GM19372 (cell line): ENCODE measurements at regions not wholly inside any gene's neighbourhood (a gene's known extent, or its start where the extent isn't known, plus 50 kb on each side); places are given as distances from the start of the nearest gene placed in this dataset.

Source experiments
- ATAC-seq: cut with Tn5 transposase; IDR thresholded peaks from one replicate; pipeline ENCODE4 v1.9.1; 2021; ENCODE audit warnings: mild to moderate bottlenecking, low read depth, moderate library complexity; ENCODE audit not compliant: unreplicated experiment

GRCh38 chr18:27769152-27769551, 407.8 kb downstream of the CDH2 start:
- ATAC-seq, result no peak

GRCh38 chr18:27763936-27764335, 413.0 kb downstream of the CDH2 start:
- no peak for ATAC-seq

- no peak for ATAC-seq
These were observed 413.6 kb downstream of the CDH2 start for GRCh38 chr18:27763341-27763740.

- ATAC-seq, result no peak
These were observed 414.9 kb downstream of the CDH2 start for GRCh38 chr18:27762054-27762453.

- no peak for ATAC-seq
These were observed 424.0 kb downstream of the CDH2 start for GRCh38 chr18:27752944-27753343.

- no peak for ATAC-seq
These were observed 426.0 kb downstream of the CDH2 start for GRCh38 chr18:27750923-27751322.

- no peak for ATAC-seq
These were observed 426.9 kb downstream of the CDH2 start for GRCh38 chr18:27750014-27750413.

- no peak for ATAC-seq
These were observed 427.7 kb downstream of the CDH2 start for GRCh38 chr18:27749194-27749593.

- no peak for ATAC-seq
These were observed 430.7 kb downstream of the CDH2 start for GRCh38 chr18:27746241-27746640.

GRCh38 chr18:27735117-27735516, 441.8 kb downstream of the CDH2 start:
- no peak for ATAC-seq

GRCh38 chr18:27731211-27731610, 445.7 kb downstream of the CDH2 start:
- ATAC-seq, result no peak

- no peak for ATAC-seq
These were observed 448.3 kb downstream of the CDH2 start for GRCh38 chr18:27728659-27729058.

- no peak for ATAC-seq
These were observed 452.6 kb downstream of the CDH2 start for GRCh38 chr18:27724362-27724761.

- no peak for ATAC-seq
These were observed 453.8 kb downstream of the CDH2 start for GRCh38 chr18:27723168-27723567.

GRCh38 chr18:27719680-27720079, 457.2 kb downstream of the CDH2 start:
- ATAC-seq, result no peak

GRCh38 chr18:27717816-27718215, 459.1 kb downstream of the CDH2 start:
- no peak for ATAC-seq

- ATAC-seq, result no peak
These were observed 459.7 kb downstream of the CDH2 start for GRCh38 chr18:27717250-27717649.

GRCh38 chr18:27715751-27716150, 461.2 kb downstream of the CDH2 start:
- no peak for ATAC-seq

GRCh38 chr18:27713738-27714095, 463.2 kb downstream of the CDH2 start:
- ATAC-seq, result no peak

- ATAC-seq, result no peak
These were observed 463.7 kb downstream of the CDH2 start for GRCh38 chr18:27713037-27713737.

GRCh38 chr18:27712066-27712465, 464.9 kb downstream of the CDH2 start:
- ATAC-seq, result no peak

- no peak for ATAC-seq
These were observed 465.5 kb downstream of the CDH2 start for GRCh38 chr18:27711382-27711781.

- ATAC-seq, result no peak
These were observed 467.6 kb downstream of the CDH2 start for GRCh38 chr18:27709344-27709743.
